ENCODE measurements at regions not wholly inside any gene's neighbourhood (a gene's known extent, or its start where the extent isn't known, plus 50 kb on each side); places are given as distances from the start of the nearest gene placed in this dataset.
"Not testable (repeated sequence)": the region's sequence is repeated elsewhere in the genome, so short reads cannot be mapped to it uniquely, and the experiment has no call there.

DNA sequence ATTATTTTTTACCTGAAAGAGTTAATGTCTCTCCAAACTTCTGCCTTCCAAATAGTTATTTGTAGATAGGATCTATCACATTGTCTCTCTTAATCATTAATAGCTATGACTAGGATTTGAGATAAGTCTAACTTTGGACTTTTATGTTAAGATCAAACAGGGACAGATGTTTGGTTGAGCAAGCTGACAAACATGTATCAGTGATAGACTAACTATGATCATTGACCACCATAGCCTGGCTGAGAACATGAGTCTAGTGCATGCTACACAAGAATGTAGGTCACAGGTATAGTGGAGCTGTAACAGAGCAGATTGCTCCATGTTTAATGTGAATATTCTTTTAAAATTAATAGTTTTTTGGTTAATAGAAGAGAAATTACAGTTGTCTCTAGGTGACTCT, 52.0 kb downstream of the SYT15B start:
- DNase-seq (ENCODE audit: low read depth in 4 of 4, low spot score in 2 of 4), result not testable (repeated sequence)

DNA sequence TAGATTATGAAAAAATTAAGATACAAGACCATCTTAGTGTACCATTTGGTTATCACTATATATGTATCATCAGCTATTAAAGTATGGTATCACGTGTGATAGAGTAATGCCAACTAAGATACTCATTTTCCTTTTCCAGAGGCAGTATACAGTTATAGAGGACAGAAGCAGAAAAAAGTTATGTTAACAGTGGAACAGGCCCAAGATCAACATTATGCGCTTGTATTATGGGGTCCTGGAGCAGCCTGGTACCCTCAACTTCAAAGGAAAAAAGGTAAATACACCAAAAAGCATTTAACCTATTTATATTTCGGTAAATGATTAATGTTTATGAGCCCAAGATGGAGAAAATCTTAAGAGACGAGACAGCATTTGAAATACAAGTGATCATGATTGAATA, 52.9 kb downstream of the SYT15B start:
- DNase-seq (ENCODE audit: low read depth in 4 of 4, low spot score in 2 of 4), result not testable (repeated sequence)

DNA sequence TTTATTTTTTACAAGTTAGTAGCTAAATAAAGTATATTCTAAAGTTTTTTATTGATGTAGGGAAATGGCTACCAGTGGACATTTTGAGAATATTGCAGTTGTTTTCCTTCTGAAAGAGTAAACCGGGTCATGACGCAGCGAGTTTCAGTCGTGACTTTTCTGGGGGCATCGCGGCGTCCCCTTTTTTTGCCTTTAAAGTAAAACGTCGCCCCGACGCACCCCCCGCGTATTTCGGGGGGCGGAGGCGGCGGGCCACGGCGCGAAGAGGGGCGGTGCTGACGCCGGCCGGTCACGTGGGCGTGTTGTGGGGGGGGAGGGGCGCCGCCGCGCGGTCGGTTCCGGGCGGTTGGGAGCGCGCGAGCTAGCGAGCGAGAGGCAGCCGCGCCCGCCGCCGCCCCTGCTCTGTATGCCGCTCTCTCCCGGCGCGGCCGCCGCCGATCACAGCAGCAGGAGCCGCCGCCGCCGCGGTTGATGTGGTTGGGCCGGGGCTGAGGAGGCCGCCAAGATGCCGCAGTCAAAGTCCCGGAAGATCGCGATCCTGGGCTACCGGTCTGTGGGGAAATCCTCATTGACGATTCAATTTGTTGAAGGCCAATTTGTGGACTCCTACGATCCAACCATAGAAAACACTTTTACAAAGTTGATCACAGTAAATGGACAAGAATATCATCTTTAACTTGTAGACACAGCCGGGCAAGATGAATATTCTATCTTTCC, 57.5 kb downstream of the SYT15B start:
- DNase-seq (ENCODE audit: low read depth in 4 of 4, low spot score in 2 of 4), result peak in 3 of 4 donors; percentile 9 to 19 (median 9)

DNA sequence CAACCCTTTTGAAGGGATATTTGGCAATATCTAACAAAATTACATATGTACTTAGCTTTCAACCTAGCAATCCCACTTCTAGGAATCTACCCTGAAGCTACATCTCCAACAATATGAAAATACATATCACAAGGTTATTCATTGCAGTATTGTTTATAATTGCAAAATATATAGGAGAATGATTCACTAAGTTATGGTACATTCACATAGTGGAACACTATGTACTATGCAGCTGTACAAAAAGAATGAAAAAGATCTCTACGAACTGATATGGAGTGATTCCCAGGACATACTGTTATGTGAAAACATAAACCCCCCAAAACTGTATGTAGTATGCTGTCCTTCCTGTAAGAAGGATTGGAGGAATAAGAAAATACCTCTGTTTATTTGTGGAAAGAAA, 62.1 kb downstream of the SYT15B start:
- DNase-seq (ENCODE audit: low read depth in 4 of 4, low spot score in 2 of 4), result not testable (repeated sequence)

GRCh38 chr10:47699854-47700253, 63.5 kb downstream of the SYT15B start:
- DNase-seq (ENCODE audit: low read depth in 4 of 4, low spot score in 2 of 4), result not testable (repeated sequence)

GRCh38 chr10:47696170-47696569, 67.2 kb downstream of the SYT15B start:
- DNase-seq (ENCODE audit: low read depth in 4 of 4, low spot score in 2 of 4), result not testable (repeated sequence)

DNA sequence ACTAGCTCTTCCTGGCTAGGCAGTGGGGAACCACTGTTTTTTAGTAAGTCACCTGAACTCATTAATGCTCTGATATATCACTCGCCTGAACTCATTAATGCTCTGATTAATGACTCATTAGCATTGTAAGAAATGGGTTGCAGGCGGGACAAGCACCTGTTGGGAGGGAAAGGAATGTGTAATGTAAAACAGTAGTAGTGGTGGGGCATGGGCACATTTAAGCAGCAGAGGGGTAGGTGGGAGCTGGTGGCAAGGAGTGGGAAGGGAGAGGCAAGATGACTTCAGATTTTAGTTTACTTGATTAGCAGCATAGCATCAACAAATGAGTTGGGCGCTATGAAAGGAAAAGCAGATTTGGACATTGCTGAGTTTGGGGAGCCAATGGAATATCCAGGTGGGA, 68.2 kb downstream of the SYT15B start:
- not testable (repeated sequence) for DNase-seq (ENCODE audit: low read depth in 4 of 4, low spot score in 2 of 4)

DNA sequence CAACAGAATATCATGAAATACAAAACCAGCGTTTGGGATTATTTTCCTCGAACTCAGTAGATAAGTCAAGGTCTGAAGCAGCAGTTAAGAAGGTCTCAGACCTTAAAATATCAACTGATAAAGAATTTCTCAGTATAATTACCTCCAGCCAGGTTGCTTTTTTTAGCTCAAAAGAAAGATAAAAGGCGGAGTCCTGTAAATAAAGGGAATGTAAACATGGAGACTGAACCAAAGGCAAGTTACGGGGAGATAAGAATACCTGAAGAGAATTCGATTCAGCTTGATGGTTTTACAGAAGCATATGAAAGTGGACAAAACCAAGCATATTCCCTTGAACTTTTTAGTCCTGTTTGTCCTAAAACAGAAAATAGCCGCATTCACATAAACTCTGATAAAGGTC, 73.1 kb downstream of the SYT15B start:
- DNase-seq (ENCODE audit: low read depth in 4 of 4, low spot score in 2 of 4), result not testable (repeated sequence)

GRCh38 chr10:47683826-47684475, 79.4 kb downstream of the SYT15B start:
- not testable (repeated sequence) for DNase-seq (ENCODE audit: low read depth in 4 of 4, low spot score in 2 of 4)

- not testable (repeated sequence) for DNase-seq (ENCODE audit: low read depth in 4 of 4, low spot score in 2 of 4)
Measured at GRCh38 chr10:47681638-47681990, 81.8 kb downstream of the SYT15B start.

GRCh38 chr10:47680848-47681637, 82.3 kb downstream of the SYT15B start:
- DNase-seq (ENCODE audit: low read depth in 4 of 4, low spot score in 2 of 4), result not testable (repeated sequence)

DNA sequence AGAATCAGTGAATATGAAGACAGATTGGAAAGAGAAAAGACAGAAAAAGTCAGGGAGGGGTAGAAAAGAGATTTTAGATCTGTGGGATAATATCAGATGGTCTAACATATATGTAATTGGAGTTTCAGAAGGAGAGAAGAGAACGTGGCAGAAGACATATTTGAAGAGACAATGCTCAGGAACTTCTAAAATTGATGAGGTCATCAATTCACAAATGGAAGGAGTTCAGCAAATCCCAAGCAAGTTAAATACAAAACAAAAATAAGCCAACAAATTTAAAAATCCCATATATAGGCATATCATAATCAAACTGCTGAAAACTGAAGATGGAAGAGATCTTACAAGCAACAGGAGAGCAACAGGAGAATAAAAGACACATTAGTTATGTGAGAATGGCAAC, 87.3 kb downstream of the SYT15B start:
- not testable (repeated sequence) for DNase-seq (ENCODE audit: low read depth in 4 of 4, low spot score in 2 of 4)

DNA sequence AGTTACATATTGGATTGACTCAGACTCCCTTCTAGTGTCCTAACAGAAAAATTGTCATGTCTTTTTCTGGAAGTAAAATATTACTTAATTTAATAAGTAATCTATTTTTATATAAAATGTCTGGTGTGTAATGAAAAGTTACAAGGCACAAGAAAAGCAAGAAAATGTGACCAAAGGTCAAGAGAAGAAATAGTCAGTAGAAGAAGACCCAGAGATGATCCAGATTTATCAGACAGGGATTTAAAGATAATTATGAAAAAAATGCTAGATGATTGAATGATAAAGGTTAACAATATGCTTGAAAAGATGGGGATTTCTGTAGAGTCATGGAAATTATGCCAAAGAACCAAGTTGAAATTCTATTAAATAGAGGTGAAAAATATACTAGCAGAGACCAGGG, 87.8 kb downstream of the SYT15B start:
- DNase-seq (ENCODE audit: low read depth in 4 of 4, low spot score in 2 of 4), result not testable (repeated sequence)

DNA sequence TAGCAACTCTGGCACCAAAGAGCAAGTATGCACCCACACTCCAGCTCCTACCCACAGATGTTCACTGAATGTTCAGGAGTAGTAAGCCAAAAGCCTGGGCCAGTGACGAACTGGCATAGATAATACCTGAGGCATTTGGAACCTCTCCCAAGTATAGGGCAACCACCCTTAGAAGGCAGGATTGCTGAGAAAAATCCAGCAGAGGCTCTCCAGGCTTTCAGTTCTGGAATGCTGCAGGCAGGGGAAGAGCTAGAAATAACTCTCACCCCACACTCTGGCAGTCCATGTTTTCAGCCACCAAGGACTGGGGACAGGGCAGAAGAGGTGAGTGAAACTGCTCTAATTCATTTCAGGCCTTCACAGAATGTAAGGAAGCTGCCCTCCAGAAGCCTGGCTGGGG, 90.3 kb downstream of the SYT15B start:
- not testable (repeated sequence) for DNase-seq (ENCODE audit: low read depth in 4 of 4, low spot score in 2 of 4)

DNA sequence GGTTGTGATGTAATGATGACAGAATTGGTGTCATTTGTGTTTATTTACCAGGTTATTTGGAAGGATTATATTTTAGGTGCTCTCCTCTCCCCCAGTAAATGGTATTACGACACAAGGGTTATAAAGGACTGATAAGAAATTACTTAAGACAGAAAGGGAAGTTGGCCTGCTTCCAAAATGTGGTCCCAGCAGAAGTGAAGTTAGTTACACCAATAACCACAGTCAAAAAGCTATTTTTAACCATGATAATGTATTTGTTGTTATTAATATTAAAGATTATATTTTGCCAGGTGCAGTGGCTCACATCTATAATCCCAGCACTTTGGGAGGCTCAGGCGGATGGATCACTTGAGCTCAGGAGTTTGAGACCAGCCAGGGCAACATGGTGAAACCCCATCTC, 92.5 kb downstream of the SYT15B start:
- not testable (repeated sequence) for DNase-seq (ENCODE audit: low read depth in 4 of 4, low spot score in 2 of 4)

DNA sequence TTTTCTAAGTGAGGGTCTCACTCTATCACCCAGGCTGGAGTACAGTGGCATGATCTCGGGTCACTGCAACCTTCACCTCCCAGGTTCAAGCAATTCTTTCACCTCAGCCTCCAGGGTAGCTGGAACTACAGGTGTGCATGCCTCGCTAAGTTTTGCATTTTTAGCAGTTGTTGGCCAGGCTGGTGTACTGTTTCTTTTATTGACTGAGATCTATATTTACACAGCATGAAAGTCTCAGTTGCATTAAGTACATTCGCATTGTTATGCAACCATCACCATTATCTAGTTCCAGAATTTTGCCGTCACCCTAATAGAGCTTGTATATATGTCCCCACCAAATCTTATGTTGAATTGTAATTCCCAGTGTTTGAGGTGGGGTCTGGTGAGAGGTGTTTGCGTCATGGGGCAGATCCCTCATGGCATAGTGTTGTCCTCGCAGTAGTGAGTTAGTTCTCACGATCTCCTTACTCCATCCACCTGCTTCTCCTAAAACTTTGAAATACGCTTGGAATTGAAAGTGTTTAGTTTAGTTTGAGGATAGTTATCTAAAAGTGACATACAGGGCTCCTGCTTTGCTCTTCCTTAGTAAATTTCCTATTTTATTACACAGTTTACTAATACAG, 101.3 kb downstream of the SYT15B start:
- DNase-seq (ENCODE audit: low read depth in 4 of 4, low spot score in 2 of 4), result not testable (repeated sequence)

DNA sequence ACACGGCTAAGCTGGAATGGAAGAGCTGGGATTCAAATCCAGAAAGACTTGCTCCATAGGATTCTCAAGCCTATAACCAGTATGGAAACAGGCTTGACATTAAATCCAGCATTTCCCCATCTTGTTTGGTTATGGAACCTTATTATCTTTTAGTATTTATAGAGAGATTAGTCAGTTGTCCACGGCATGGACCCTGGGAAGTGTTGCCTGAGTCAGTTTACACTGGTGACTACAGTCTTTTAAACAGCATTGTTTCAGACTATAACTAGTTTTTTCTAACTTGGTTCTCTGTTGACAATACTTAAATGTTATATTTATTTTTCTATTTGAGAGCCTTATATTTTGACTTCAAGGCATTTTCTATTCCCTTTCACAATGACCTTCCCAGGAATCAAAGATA, 106.7 kb downstream of the SYT15B start:
- not testable (repeated sequence) for DNase-seq (ENCODE audit: low read depth in 4 of 4, low spot score in 2 of 4)

DNA sequence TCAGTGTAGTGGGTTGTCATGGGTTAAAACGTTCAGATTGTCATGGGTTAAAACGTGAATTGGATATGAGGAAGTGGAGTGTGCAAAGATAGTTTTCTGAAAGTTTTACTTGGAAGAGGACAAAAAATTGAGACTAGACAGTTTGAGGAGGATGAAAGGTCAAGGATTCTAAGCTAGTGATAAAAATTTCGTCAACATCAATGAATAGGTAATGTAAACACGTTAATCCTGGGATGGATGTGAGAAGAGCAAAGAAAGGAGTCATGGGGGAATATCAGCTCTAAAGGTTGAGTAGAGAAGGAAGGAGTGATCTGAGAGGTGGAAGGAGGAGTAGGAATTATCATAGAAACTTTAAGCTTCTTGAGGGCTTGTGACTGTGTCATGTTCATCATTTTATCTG, 109.2 kb downstream of the SYT15B start:
- DNase-seq (ENCODE audit: low read depth in 4 of 4, low spot score in 2 of 4), result not testable (repeated sequence)

DNA sequence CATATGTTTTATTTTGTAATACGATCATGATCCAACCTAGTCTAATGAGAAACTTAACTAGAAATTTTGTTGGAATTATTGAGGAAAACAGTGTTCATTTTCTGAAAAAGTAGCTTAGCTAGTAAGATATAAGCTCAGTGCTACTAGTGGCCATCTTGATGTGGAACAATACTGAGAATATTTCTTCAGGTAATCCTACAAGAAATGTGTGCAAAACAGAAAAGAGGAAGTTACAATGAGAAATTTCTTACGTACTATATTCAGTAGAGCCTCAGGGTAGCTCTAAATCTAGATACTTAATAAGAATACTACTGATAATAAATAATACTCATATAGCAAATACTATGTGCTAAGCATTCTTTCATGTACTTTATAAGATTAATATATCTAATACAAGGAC, 114.8 kb downstream of the SYT15B start:
- DNase-seq (ENCODE audit: low read depth in 4 of 4, low spot score in 2 of 4), result not testable (repeated sequence)

DNA sequence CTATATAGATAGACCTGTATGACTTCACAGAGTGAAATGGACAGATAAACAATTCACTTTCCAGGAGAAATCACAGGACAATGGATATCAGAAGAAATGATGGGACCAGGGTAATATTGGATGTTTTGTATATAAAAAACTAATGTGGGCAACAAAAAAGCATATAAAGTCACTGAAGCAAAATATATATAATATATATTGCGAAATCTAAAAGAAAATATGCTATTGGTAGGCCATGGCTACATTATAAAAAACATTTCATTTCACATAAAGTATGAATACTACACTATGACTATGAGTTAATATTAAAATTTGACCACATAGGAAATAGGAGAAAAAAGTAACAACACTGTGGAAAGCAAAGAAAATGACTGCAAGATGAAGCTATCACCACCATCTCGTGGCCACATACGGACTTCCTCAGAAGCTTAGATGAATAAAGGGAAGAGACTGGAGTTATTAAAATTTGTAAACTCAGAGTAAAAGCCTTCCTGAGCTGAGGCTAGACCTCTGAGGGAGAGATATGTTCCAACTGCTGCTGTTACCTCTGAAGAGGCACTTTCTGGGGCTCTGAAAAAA, 115.8 kb downstream of the SYT15B start:
- not testable (repeated sequence) for DNase-seq (ENCODE audit: low read depth in 4 of 4, low spot score in 2 of 4)
